CD14-positive monocyte (primary cell): ENCODE measurements at regions not wholly inside any gene's neighbourhood (a gene's known extent, or its start where the extent isn't known, plus 50 kb on each side); places are given as distances from the start of the nearest gene placed in this dataset.

Experiments
- DNase-seq, 3 donors: peaks; one replicate each; pipeline ENCODE4 v3.0.0-alpha.2; 2011 to 2022
- H2AFZ ChIP-seq: 2 replicates; pipeline ENCODE4 v1.6.0; 2012; ENCODE audit warnings: mild to moderate bottlenecking, low read depth, low read length, inconsistent platforms; ENCODE audit not compliant: insufficient read depth, poor library complexity, severe bottlenecking
- H3K27ac ChIP-seq, 2 donors: 1 replicate in 1 of 2; 2 replicates in 1 of 2; pipeline ENCODE4 v1.5.1; 2012 to 2013; ENCODE audit warnings: low read length in 2 of 2, control low read depth in 1 of 2, inconsistent platforms in 1 of 2, low read depth in 1 of 2, mild to moderate bottlenecking in 1 of 2
- H3K27me3 ChIP-seq, 2 donors: one replicate each; pipeline versions ENCODE4 v1.6.0 to v1.6.1; 2011 to 2013; ENCODE audit warnings: low read length in 2 of 2; ENCODE audit not compliant: control insufficient read depth in 2 of 2, insufficient read depth in 2 of 2
- H3K36me3 ChIP-seq, 2 donors: replicated peaks in 1 of 2; 1 replicate in 1 of 2; 2 replicates in 1 of 2; pipeline versions ENCODE4 v1.5.1 to v1.6.1; 2012 to 2013; ENCODE audit warnings: low read length in 2 of 2, control low read depth in 1 of 2, inconsistent platforms in 1 of 2, mild to moderate bottlenecking in 1 of 2; ENCODE audit not compliant: insufficient read depth in 2 of 2, control insufficient read depth in 1 of 2
- H3K4me1 ChIP-seq, 2 donors: 1 replicate in 1 of 2; 2 replicates in 1 of 2; pipeline versions ENCODE4 v1.5.1 to v1.6.1; 2012 to 2013; ENCODE audit warnings: low read length in 2 of 2, control low read depth in 1 of 2, inconsistent platforms in 1 of 2, mild to moderate bottlenecking in 1 of 2, moderate library complexity in 1 of 2; ENCODE audit not compliant: insufficient read depth in 2 of 2, control insufficient read depth in 1 of 2
- H3K4me2 ChIP-seq: replicated peaks from 2 replicates; pipeline ENCODE3; 2012; ENCODE audit warnings: low read length, moderate library complexity, mild to moderate bottlenecking; ENCODE audit not compliant: poor library complexity, severe bottlenecking; ENCODE audit errors: extremely low read depth
- H3K4me3 ChIP-seq, 3 experiments: fragments of 200-600 bp in 1 of 3; sonication (generic) in 1 of 3; replicated peaks in 1 of 3; 1 replicate in 2 of 3; 2 replicates in 1 of 3; pipeline ENCODE4 v1.5.1; 2011 to 2013; ENCODE audit warnings: low read length in 3 of 3, mild to moderate bottlenecking in 3 of 3, control low read depth in 2 of 3, low read depth in 2 of 3, inconsistent platforms in 1 of 3, moderate library complexity in 1 of 3
- H3K79me2 ChIP-seq: 2 replicates; pipeline ENCODE4 v1.6.0; 2012; ENCODE audit warnings: mild to moderate bottlenecking, control low read depth, inconsistent platforms, low read length, moderate library complexity; ENCODE audit not compliant: insufficient read depth
- H3K9ac ChIP-seq: 2 replicates; pipeline ENCODE4 v1.6.0; 2017; ENCODE audit warnings: low read length, mild to moderate bottlenecking; ENCODE audit not compliant: insufficient read depth, poor library complexity, severe bottlenecking
- H3K9me3 ChIP-seq, 2 donors: replicated peaks in 1 of 2; 1 replicate in 1 of 2; 2 replicates in 1 of 2; pipeline versions ENCODE4 v1.5.1 to v1.6.1; 2012 to 2013; ENCODE audit warnings: low read length in 2 of 2, control low read depth in 1 of 2; ENCODE audit not compliant: control insufficient read depth in 1 of 2, insufficient read depth in 1 of 2
- H4K20me1 ChIP-seq: 2 replicates; pipeline ENCODE4 v1.6.0; 2012; ENCODE audit warnings: mild to moderate bottlenecking, low read length, control low read depth, moderate library complexity; ENCODE audit not compliant: insufficient read depth
- H3K27ac Mint-ChIP-seq, 7 donors: one replicate each; pipeline ENCODE4 v1.8.0; 2020; ENCODE audit warnings: mild to moderate bottlenecking in 7 of 7, mixed read lengths in 7 of 7, moderate library complexity in 6 of 7, inconsistent platforms in 2 of 7
- H3K27me3 Mint-ChIP-seq, 3 donors: one replicate each; pipeline ENCODE4 v1.8.0; 2021 to 2022; ENCODE audit warnings: low read depth in 3 of 3, mild to moderate bottlenecking in 3 of 3, mixed read lengths in 3 of 3, moderate library complexity in 3 of 3, inconsistent platforms in 1 of 3
- H3K36me3 Mint-ChIP-seq, 2 donors: one replicate each; pipeline ENCODE4 v1.8.0; 2020; ENCODE audit warnings: mixed read lengths in 2 of 2, inconsistent platforms in 1 of 2, mild to moderate bottlenecking in 1 of 2
- H3K4me1 Mint-ChIP-seq: one replicate; pipeline ENCODE4 v1.8.0; 2020; ENCODE audit warnings: mild to moderate bottlenecking, mixed read lengths
- H3K4me3 Mint-ChIP-seq, 2 donors: one replicate each; pipeline ENCODE4 v1.8.0; 2020; ENCODE audit warnings: mild to moderate bottlenecking in 2 of 2, mixed read lengths in 2 of 2, moderate library complexity in 1 of 2
- H3K9me3 Mint-ChIP-seq, 7 donors: one replicate each; pipeline ENCODE4 v1.8.0; 2020 to 2022; ENCODE audit warnings: mixed read lengths in 7 of 7, mild to moderate bottlenecking in 6 of 7, moderate library complexity in 6 of 7, inconsistent platforms in 2 of 7
- CTCF ChIP-seq: fragments of 200-600 bp; IDR thresholded peaks from one replicate; pipeline ENCODE4 v1.8.0; 2022; ENCODE audit warnings: antibody characterized with exemption, mild to moderate bottlenecking
- WGBS: methylation state at CpG from one replicate; pipeline ENCODE4 v1.1.5; 2013; ENCODE audit warnings: missing lambda C conversion rate; ENCODE audit not compliant: insufficient coverage; 5-methylcytosine and 5-hydroxymethylcytosine counted together
- intact Hi-C, 2 donors: fragments of 100-400 bp; cut with micrococcal nuclease; formaldehyde crosslinking; loops; one replicate each; pipeline versions ENCODE4 v1.15.0 to v1.15.1; 2023

DNA sequence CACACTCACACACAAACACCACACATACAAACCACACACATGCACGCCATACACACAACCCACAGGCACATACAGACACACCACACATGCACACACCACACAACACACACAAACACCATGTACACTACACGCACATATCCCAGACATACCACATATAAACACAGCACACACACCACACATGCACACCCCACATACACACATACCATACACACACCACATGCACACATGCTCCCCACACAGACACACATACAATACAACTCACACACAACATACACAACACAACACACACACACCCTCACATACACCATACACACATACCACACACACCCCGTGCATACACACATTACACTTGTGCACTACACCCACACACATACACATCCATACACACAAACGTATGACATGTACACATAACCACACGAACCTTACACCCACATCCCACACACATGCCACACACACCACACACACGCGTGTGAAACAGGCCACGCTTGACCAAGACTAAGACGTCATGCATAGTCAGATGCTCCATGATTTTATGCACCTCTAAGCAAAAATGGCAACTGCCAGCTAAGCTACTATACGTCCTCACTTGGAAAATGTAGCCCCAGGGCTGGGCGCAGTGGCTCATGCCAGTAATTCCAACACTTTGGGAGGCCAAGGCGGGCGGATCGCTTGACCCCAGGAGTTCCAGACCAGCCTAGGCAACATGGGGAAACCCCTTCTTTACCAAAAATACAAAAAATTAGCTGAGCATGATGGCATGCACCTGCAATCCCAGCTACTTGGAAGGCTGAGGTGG, 77.4 kb upstream of the TMPRSS2 start:
- no peak for TF ChIP-seq CTCF
- 96% methylated on average over 8 of the region's 14 CpGs for WGBS
- Mint-ChIP-seq H3K4me1 (peaks cover 2% of the 10 kb centered on the region), H3K9me3 (peaks cover 2 to 14% (median 6%) of the 10 kb centered on the region in 7 donors), H3K27ac (no peak overlapping the region), H3K36me3 (no peaks in the 10 kb centered on the region), H3K4me3 (no peak overlapping the region), H3K27me3 (peaks cover 0 to 4% (median 0%) of the 10 kb centered on the region in 3 donors)
- no peaks in the 10 kb centered on the region for H4K20me1 ChIP-seq
- no peaks in the 10 kb centered on the region for H3K4me1 ChIP-seq
- H2AFZ ChIP-seq = no peak overlapping the region
- H3K9ac ChIP-seq = no peak overlapping the region
- H3K27ac ChIP-seq = no peak overlapping the region
- H3K4me2 ChIP-seq = no peak overlapping the region
- H3K27me3 ChIP-seq = no peaks in the 10 kb centered on the region
- no peaks in the 10 kb centered on the region for H3K79me2 ChIP-seq
- DNase-seq = no peak
- H3K4me3 ChIP-seq = no peak overlapping the region
- intact Hi-C loops = no loop called here
- H3K36me3 ChIP-seq = no peaks in the 10 kb centered on the region
- H3K9me3 ChIP-seq = peaks cover 0 to 4% of the 10 kb centered on the region in 2 donors

GRCh38 chr21:41584603-41585176, 76.7 kb upstream of the TMPRSS2 start:
- Histone ChIP-seq H3K36me3 (no peaks in the 10 kb centered on the region), H3K4me1 (no peaks in the 10 kb centered on the region), H2AFZ (no peak overlapping the region), H4K20me1 (no peaks in the 10 kb centered on the region), H3K27ac (no peak overlapping the region), H3K9me3 (peaks cover 0 to 4% of the 10 kb centered on the region in 2 donors), H3K79me2 (no peaks in the 10 kb centered on the region), H3K27me3 (no peaks in the 10 kb centered on the region), H3K4me2 (no peak overlapping the region), H3K9ac (no peak overlapping the region), H3K4me3 (no peak overlapping the region)
- Mint-ChIP-seq H3K27ac (no peak overlapping the region), H3K4me1 (peaks cover 2% of the 10 kb centered on the region), H3K9me3 (peaks cover 0 to 16% (median 6%) of the 10 kb centered on the region in 7 donors), H3K36me3 (no peaks in the 10 kb centered on the region), H3K27me3 (peaks cover 0 to 4% (median 0%) of the 10 kb centered on the region in 3 donors), H3K4me3 (no peak overlapping the region)
- DNase-seq = no peak
- no peak for TF ChIP-seq CTCF
- 90% methylated on average over 4 of the region's 4 CpGs for WGBS
- intact Hi-C loops = no loop called here
